GM19328 (cell line): ENCODE measurements at regions not wholly inside any gene's neighbourhood (a gene's known extent, or its start where the extent isn't known, plus 50 kb on each side); places are given as distances from the start of the nearest gene placed in this dataset.
"Not testable (repeated sequence)": the region's sequence is repeated elsewhere in the genome, so short reads cannot be mapped to it uniquely, and the experiment has no call there.

Experiments used
- ATAC-seq: cut with Tn5 transposase; IDR thresholded peaks from one replicate; pipeline ENCODE4 v1.9.1; 2021; ENCODE audit warnings: mild to moderate bottlenecking, moderate library complexity; ENCODE audit not compliant: unreplicated experiment

DNA sequence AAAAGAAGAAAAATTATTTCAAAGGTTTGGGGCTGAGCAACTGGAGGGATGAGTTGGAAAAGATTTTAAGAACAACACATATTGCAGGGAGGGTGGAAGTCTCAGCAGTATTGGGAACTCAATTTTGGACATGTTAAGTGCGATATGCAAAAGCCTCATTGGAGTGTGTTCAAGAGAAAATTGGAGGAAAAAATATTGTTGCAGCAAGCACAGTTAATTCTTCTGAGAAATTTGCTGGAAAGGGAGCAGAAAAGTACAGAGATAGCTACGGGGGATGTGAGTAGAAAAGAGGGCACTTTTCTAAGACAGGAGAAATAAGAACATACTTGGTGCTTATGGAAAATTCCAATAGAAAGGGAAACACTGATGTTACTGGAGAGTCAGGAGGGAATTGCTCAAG, 59.8 kb upstream of the MAGI2 start:
- ATAC-seq = no peak

DNA sequence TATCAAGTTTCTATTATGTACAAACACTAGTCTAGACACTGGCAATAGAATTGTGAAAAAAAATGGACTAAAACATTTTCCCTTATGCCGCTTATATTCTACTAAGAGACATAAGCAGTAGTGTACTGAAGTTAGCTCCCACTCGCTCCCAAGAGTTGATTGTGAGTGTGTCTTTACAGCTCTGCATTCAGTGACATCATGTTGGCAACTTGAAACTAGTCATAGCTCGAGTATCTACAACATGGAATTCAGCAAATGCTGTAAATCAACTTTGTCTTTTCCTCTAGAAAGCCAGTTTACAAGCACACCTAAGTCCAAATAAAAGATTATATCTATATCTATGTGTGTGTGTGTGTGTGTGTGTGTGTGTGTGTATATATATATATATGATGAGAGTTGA, 58.8 kb upstream of the MAGI2 start:
- no peak for ATAC-seq

DNA sequence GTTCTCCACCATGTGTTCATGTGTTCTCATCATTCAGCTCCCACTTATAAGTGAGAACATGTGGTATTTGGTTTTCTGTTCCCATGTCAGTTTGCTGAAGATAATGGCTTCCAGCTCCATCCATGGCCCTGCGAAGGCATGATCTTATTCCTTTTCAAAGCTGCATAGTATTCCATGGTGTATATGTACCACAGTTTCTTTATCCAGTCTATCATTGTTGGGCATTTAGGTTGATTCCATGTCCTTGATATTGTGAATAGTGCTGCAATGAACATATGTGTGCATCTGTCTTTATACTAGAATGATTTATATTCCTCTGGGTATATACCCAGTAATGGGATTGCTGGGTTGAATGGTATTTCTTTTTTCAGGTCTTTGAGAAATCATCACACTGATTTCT, 57.6 kb upstream of the MAGI2 start:
- ATAC-seq = not testable (repeated sequence)

DNA sequence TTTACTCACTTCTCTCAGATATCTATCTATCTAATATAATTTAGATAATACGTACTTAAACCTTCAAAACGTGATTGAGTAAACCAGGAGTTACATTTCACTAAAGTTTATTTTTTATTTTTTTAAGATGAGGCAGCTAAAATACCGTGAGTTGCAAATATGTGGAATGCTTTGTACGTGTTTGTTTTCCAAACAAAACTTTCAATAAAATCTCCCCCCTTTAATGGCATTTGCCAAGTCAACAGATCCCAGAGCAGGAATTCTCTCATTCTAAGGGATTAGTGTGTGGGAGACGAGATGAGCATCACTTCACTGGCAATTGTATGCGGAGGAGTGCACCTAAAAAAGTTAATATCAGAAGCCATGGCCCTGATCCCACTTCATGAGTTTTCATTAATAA, 53.7 kb upstream of the MAGI2 start:
- no peak for ATAC-seq

DNA sequence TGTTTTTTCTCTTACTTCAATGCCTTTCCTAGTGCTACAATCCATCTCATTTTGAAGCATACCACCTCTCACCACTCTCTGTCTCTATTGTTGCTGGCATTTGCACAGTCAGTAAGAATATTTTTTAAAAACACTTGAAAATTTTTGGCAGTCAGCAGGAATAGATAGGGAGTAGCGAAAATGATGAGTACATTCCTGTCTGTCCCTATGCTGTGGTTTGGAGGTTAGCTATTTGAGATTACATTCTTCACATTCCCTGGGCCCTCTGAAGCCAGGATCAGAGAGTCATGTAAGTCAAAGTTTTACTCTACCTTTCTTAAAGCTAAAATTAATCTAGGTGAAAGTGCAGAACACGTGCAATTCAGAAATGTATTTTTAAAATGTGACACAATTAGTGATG, 53.0 kb upstream of the MAGI2 start:
- no peak for ATAC-seq

DNA sequence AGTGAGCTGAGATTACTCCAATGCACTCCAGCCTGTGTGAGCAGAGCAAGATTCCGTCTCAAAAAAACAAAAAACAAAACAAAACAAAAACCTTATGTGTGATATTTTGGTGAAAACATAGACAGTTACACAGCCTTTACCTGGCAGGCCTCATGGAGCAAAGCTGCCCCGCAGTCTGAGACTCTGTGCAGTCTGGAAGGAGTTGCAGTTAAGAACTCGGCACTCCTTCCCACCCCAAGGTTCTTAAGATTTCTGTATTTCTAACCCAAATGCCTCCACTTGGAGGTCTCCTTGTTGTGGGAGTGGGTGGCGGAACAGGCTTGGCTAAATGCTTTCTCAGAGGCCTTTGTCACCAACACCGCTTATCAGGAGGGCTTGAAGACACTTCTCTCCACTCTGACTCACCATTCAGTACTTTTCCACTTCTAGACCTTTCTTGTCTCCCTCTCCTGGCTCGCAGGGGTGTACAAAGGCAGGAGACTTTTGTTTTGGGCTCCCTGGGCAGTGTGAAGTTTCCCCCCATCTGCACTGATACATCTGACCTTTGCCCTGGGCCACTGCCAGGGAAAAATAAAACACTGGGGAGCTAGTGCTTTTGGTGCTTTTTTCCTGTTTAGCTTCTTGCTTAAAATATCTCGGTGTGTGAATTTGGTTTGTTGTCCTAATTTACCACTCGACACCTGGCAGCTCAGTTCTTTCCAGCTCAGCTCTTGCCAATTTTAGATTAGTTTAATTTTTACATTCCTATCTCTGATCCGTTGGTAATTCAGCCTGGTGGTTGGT, 51.3 kb upstream of the MAGI2 start:
- ATAC-seq = no peak
